ENCODE measurements at regions not wholly inside any gene's neighbourhood (a gene's known extent, or its start where the extent isn't known, plus 50 kb on each side); places are given as distances from the start of the nearest gene placed in this dataset.

DNA sequence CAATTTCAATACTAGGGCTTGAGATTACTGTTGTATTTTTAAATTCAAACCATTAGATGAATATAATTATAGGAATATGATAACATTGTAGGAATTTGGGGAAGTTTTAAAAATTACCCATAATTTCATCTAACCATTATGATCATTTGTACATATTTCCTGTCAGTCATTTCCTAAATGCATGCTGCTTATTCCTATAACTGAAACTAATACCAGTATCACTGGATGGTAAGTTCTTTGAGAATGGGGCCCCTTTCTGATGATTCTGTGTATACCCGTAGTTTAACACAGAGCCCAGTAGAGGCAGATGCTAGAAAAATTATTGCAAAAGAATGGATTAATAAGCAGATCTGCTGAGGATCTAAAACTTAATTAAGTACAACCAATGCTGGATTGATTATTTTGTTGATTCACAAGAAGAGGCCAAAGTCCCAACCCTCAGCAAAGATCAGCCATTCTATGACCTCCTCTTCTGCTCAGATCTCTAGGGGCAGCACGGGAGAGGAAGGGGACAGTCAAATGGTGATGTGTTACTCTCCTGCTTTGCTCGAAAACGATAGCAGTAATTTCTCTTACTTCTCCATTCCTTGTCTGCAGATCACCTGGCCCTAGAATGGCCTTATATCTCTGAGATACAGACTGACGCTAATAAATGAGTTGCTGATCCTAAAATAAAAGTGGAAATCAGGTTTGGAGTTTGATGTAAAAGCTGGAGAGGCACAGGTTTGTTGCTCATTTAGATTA lies 69.5 kb upstream of the PELI1 start:
- H3K4me3 ChIP-seq (ENCODE audit: low read depth, low read length), result peak overlapping the region; percentile 50
- TF ChIP-seq, protein P1, sequence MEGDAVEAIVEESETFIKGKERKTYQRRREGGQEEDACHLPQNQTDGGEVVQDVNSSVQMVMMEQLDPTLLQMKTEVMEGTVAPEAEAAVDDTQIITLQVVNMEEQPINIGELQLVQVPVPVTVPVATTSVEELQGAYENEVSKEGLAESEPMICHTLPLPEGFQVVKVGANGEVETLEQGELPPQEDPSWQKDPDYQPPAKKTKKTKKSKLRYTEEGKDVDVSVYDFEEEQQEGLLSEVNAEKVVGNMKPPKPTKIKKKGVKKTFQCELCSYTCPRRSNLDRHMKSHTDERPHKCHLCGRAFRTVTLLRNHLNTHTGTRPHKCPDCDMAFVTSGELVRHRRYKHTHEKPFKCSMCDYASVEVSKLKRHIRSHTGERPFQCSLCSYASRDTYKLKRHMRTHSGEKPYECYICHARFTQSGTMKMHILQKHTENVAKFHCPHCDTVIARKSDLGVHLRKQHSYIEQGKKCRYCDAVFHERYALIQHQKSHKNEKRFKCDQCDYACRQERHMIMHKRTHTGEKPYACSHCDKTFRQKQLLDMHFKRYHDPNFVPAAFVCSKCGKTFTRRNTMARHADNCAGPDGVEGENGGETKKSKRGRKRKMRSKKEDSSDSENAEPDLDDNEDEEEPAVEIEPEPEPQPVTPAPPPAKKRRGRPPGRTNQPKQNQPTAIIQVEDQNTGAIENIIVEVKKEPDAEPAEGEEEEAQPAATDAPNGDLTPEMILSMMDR (IDR thresholded peaks at IDR 0.05; ENCODE audit: insufficient read depth, low read depth, low read length, missing control alignments), result no peak
- DNase-seq (ENCODE audit: low read depth), result peak; percentile 85

DNA sequence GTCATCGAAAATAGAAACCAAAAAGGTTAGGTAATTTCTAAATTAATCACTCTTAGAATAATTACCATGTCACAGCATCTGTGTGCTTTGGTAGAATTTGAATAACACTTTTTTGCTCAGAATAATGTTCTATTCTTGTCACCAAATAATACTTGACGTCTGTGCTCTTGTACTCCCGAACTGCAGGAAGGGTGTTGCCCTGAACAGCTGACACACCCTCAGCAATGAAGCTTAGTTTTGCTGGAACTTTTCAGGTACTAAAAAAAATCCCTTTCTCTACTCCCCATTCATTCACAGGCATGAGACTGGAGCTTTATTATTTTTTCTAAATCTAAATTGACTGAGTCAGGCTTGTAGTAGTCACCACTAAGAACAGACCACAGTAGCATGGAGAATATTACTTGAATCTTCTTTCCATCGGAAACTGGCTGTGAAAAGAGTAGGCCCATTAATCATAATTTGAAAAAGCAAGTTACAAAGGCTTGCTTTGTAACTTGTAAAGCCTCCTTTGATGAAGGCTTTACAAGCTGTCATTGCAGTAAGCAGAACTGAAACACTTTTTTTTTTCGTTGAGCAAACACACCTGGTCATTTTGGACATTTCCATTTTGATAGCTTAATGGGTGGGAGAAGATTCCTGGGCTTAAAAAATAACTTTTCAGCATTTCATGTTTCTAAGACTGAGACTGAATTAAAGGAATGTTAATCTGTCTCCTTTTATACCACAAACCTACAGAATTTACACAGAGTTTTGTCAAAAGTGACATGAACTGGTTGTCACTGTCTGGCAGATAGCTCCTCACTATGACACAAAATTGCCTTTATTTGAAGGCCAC lies 70.3 kb upstream of the PELI1 start:
- peak; percentile 85 for DNase-seq (ENCODE audit: low read depth)
- H3K4me3 ChIP-seq (ENCODE audit: low read depth, low read length), result peak overlapping the region; percentile 50
- TF ChIP-seq, protein P1 (IDR thresholded peaks at IDR 0.05; ENCODE audit: insufficient read depth, low read depth, low read length, missing control alignments), result no peak

- DNase-seq (ENCODE audit: low read depth), result no peak
- H3K4me3 ChIP-seq (ENCODE audit: low read depth, low read length), result no peak overlapping the region
- TF ChIP-seq, protein P1 (IDR thresholded peaks at IDR 0.05; ENCODE audit: insufficient read depth, low read depth, low read length, missing control alignments), result no peak
Measured at GRCh38 chr2:64217198-64217869, 73.1 kb upstream of the PELI1 start.

DNA sequence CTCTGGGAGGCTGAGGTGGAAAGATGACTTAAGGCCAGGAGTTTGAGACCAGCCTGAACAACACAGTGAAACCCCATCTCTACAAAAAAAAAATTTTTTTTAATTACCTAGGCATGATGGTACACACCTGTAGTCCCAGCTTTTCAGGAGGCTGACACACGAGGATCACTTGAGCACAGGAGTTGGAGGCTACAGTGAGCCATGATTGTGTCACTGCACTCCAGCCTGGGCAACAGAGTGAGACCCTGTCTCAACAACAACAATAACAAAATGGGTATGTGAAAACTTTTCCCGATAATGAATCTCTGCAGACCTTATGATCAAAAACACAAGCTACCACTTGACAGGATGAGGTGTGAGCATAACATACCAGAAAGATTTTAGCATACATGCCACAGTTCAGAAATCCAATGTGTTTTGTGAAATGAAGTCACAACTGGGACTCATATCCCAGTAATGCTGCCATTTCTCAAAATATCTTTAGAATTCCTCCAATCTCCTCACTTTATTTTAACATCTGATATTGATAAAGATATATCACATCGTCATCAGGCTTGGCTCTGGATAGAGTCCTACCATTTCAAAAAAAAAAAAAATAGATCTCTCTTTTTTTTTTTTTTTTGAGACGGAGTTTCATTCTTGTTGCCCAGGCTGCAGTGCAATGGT lies 74.0 kb upstream of the PELI1 start:
- TF ChIP-seq, protein P1 (IDR thresholded peaks at IDR 0.05; ENCODE audit: insufficient read depth, low read depth, low read length, missing control alignments), result no peak
- DNase-seq (ENCODE audit: low read depth), result no peak
- H3K4me3 ChIP-seq (ENCODE audit: low read depth, low read length), result no peak overlapping the region

DNA sequence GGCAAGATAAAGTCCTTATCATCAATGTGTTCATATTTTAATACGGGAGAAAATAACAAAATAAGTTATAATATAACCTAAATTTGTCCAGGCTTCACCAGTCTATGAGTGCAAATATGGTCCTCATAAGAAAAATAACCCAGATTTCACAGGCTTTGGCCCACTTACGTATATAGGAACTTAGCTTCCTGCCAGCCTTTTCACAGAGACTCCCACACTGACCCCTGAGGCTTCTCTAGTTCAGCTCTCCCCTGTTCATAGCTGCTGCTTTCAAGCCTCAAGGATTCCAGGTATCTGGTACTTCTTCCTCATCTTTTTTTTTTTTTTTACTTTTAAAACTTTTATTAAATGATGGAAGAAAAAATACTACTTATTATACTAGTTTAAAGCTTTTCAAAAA lies 74.9 kb upstream of the PELI1 start:
- no peak overlapping the region for H3K4me3 ChIP-seq (ENCODE audit: low read depth, low read length)
- DNase-seq (ENCODE audit: low read depth), result no peak
- TF ChIP-seq, protein P1 (IDR thresholded peaks at IDR 0.05; ENCODE audit: insufficient read depth, low read depth, low read length, missing control alignments), result no peak

DNA sequence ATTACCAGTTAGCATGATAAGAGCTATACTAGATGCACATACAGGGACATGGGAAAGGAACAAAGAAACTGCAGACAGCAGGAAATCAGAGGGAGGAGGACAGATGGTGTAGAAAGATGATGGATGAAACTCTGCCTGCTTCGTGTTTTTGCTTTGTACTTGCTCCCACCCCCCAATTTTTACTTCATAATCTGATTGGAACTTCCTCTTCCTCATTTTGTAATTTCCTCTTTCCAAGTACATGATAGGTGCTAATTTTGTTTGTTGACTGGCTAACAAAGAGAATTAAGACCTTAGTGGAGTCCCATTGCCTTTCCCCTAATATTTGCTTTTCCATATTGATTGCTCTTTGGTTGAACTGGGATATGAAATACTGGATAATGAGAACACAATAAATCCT lies 76.0 kb upstream of the PELI1 start:
- no peak overlapping the region for H3K4me3 ChIP-seq (ENCODE audit: low read depth, low read length)
- no peak for DNase-seq (ENCODE audit: low read depth)
- TF ChIP-seq, protein P1 (IDR thresholded peaks at IDR 0.05; ENCODE audit: insufficient read depth, low read depth, low read length, missing control alignments), result no peak

All from GM12865 (cell line).